Fibroblast of lung (primary cell): ENCODE measurements at regions not wholly inside any gene's neighbourhood (a gene's known extent, or its start where the extent isn't known, plus 50 kb on each side); places are given as distances from the start of the nearest gene placed in this dataset.

ENCODE experiments used
- CTCF ChIP-seq, 2 donors: IDR thresholded peaks in 1 of 2; conservative IDR thresholded peaks in 1 of 2; 1 replicate in 1 of 2; 2 replicates in 1 of 2; pipeline ENCODE4 v1.5.1; 2011 to 2012; ENCODE audit warnings: low read length in 2 of 2, control low read depth in 1 of 2, inconsistent platforms in 1 of 2, low read depth in 1 of 2, mild to moderate bottlenecking in 1 of 2
- EZH2 ChIP-seq: IDR thresholded peaks from 2 replicates; pipeline ENCODE4 v1.5.1; 2012; ENCODE audit warnings: low read length, control low read depth, mild to moderate bottlenecking; ENCODE audit errors: missing control alignments

- TF ChIP-seq CTCF (conservative IDR thresholded peaks at IDR 0.05 in 1 of 2, IDR thresholded peaks at IDR 0.05 in 1 of 2; ENCODE audit: low read depth in 1 of 2, low read length in 2 of 2) (no peak), EZH2 (no peak)
These were observed 108.9 kb upstream of the BTBD3 start for GRCh38 chr20:11808841-11809240.
